NCI-H2029 treated with DMSO at 0.1 percent for 48 hours (cell line): ENCODE measurements at regions not wholly inside any gene's neighbourhood (a gene's known extent, or its start where the extent isn't known, plus 50 kb on each side); places are given as distances from the start of the nearest gene placed in this dataset.
"Not testable (repeated sequence)": the region's sequence is repeated elsewhere in the genome, so short reads cannot be mapped to it uniquely, and the experiment has no call there.

Source experiments
- DNase-seq: peaks from one replicate; lab custom pipeline; 2025; lab: John Stamatoyannopoulos, UW

GRCh38 chr1:157255891-157256290 lies 117.7 kb upstream of the ETV3 start:
- DNase-seq: not testable (repeated sequence)

- not testable (repeated sequence) for DNase-seq
Observed at GRCh38 chr1:157254183-157254582, 116.0 kb upstream of the ETV3 start.

- DNase-seq: no peak
Observed at GRCh38 chr1:157252473-157252872, 114.3 kb upstream of the ETV3 start.

- DNase-seq: no peak
Observed at GRCh38 chr1:157249739-157250138, 111.5 kb upstream of the ETV3 start.

- no peak for DNase-seq
Observed at GRCh38 chr1:157249326-157249725, 111.1 kb upstream of the ETV3 start.

- DNase-seq: not testable (repeated sequence)
Observed at GRCh38 chr1:157247764-157248049, 109.5 kb upstream of the ETV3 start.

- no peak for DNase-seq
Observed at GRCh38 chr1:157247005-157247763, 109.0 kb upstream of the ETV3 start.

- DNase-seq: no peak
Observed at GRCh38 chr1:157245823-157246222, 107.6 kb upstream of the ETV3 start.

GRCh38 chr1:157241185-157241538 lies 103.0 kb upstream of the ETV3 start:
- no peak for DNase-seq

GRCh38 chr1:157240495-157241184 lies 102.4 kb upstream of the ETV3 start:
- DNase-seq: no peak

GRCh38 chr1:157239936-157240335 lies 101.7 kb upstream of the ETV3 start:
- no peak for DNase-seq

- DNase-seq: no peak
Observed at GRCh38 chr1:157238585-157238984, 100.4 kb upstream of the ETV3 start.

- no peak for DNase-seq
Observed at GRCh38 chr1:157237981-157238380, 99.8 kb upstream of the ETV3 start.

GRCh38 chr1:157237522-157237921 lies 99.3 kb upstream of the ETV3 start:
- no peak for DNase-seq

- no peak for DNase-seq
Observed at GRCh38 chr1:157236072-157236471, 97.9 kb upstream of the ETV3 start.

- no peak for DNase-seq
Observed at GRCh38 chr1:157235307-157235706, 97.1 kb upstream of the ETV3 start.

GRCh38 chr1:157234705-157235273 lies 96.6 kb upstream of the ETV3 start:
- DNase-seq: no peak

- DNase-seq: no peak
Observed at GRCh38 chr1:157233131-157233530, 94.9 kb upstream of the ETV3 start.

GRCh38 chr1:157231846-157232525 lies 93.8 kb upstream of the ETV3 start:
- no peak for DNase-seq

GRCh38 chr1:157230500-157230899 lies 92.3 kb upstream of the ETV3 start:
- DNase-seq: no peak

GRCh38 chr1:157227700-157228099 lies 89.5 kb upstream of the ETV3 start:
- no peak for DNase-seq

- DNase-seq: no peak
Observed at GRCh38 chr1:157226739-157227138, 88.5 kb upstream of the ETV3 start.

- no peak for DNase-seq
Observed at GRCh38 chr1:157219600-157219999, 81.4 kb upstream of the ETV3 start.
